Cardiac muscle cell (in vitro differentiated cells and primary cell): ENCODE measurements at regions not wholly inside any gene's neighbourhood (a gene's known extent, or its start where the extent isn't known, plus 50 kb on each side); places are given as distances from the start of the nearest gene placed in this dataset.

Experiments used
- DNase-seq, 2 donors: peaks; one replicate each; pipeline versions ENCODE4 v3.0.0 to v3.0.0-alpha.2; 2010 to 2017; ENCODE audit warnings: low read depth in 1 of 2, low spot score in 1 of 2
- H3K27ac ChIP-seq: fragments of 200-600 bp; sonication (generic); 2 replicates; pipeline ENCODE4 v1.5.1; 2016
- H3K27me3 ChIP-seq: fragments of 200-600 bp; sonication (generic); 2 replicates; pipeline ENCODE4 v1.6.0; 2016; ENCODE audit warnings: control low read depth
- H3K36me3 ChIP-seq: fragments of 200-600 bp; sonication (generic); 2 replicates; pipeline ENCODE4 v1.5.1; 2016; ENCODE audit warnings: control low read depth
- H3K4me1 ChIP-seq: fragments of 200-600 bp; sonication (generic); 2 replicates; pipeline ENCODE4 v1.8.1; 2017; ENCODE audit warnings: low read depth, mild to moderate bottlenecking, mixed run types
- H3K4me3 ChIP-seq: fragments of 200-600 bp; sonication (generic); 2 replicates; pipeline ENCODE4 v1.5.1; 2016; ENCODE audit warnings: mild to moderate bottlenecking
- H3K9me3 ChIP-seq: fragments of 200-600 bp; sonication (generic); 2 replicates; pipeline ENCODE4 v1.5.1; 2017; ENCODE audit warnings: low read depth, mild to moderate bottlenecking, control low read depth
- CTCF ChIP-seq: IDR thresholded peaks from 2 replicates; pipeline ENCODE4 v1.5.1; 2012; ENCODE audit warnings: low read depth, mild to moderate bottlenecking, low read length

GRCh38 chr6:105504706-105505105, 101.8 kb upstream of the PREP start:
- Histone ChIP-seq H3K4me1 (no peaks in the 10 kb centered on the region), H3K27ac (no peak overlapping the region), H3K9me3 (no peaks in the 10 kb centered on the region), H3K27me3 (no peaks in the 10 kb centered on the region), H3K4me3 (no peak overlapping the region), H3K36me3 (no peaks in the 10 kb centered on the region)
- no peak for TF ChIP-seq CTCF
- DNase-seq, result no peak

GRCh38 chr6:105503641-105504040, 100.8 kb upstream of the PREP start:
- no peak for DNase-seq
- no peaks in the 10 kb centered on the region for H3K27me3 ChIP-seq
- no peaks in the 10 kb centered on the region for H3K9me3 ChIP-seq
- H3K4me1 ChIP-seq, result no peaks in the 10 kb centered on the region
- no peak overlapping the region for H3K27ac ChIP-seq
- H3K4me3 ChIP-seq, result no peak overlapping the region
- TF ChIP-seq CTCF, result no peak
- no peaks in the 10 kb centered on the region for H3K36me3 ChIP-seq

- Histone ChIP-seq H3K36me3 (no peaks in the 10 kb centered on the region), H3K27ac (no peak overlapping the region), H3K4me1 (no peaks in the 10 kb centered on the region), H3K9me3 (no peaks in the 10 kb centered on the region), H3K4me3 (no peak overlapping the region), H3K27me3 (no peaks in the 10 kb centered on the region)
- TF ChIP-seq CTCF, result no peak
- no peak for DNase-seq
These were observed 99.0 kb upstream of the PREP start for GRCh38 chr6:105501826-105502344.

GRCh38 chr6:105501246-105501645, 98.4 kb upstream of the PREP start:
- Histone ChIP-seq H3K36me3 (no peaks in the 10 kb centered on the region), H3K27ac (no peak overlapping the region), H3K4me3 (no peak overlapping the region), H3K27me3 (no peaks in the 10 kb centered on the region), H3K4me1 (no peaks in the 10 kb centered on the region), H3K9me3 (no peaks in the 10 kb centered on the region)
- TF ChIP-seq CTCF, result no peak
- no peak for DNase-seq

- TF ChIP-seq CTCF, result no peak
- no peak overlapping the region for H3K4me3 ChIP-seq
- no peak overlapping the region for H3K27ac ChIP-seq
- H3K27me3 ChIP-seq, result no peaks in the 10 kb centered on the region
- H3K4me1 ChIP-seq, result no peaks in the 10 kb centered on the region
- DNase-seq, result no peak
- H3K9me3 ChIP-seq, result no peaks in the 10 kb centered on the region
- no peaks in the 10 kb centered on the region for H3K36me3 ChIP-seq
These were observed 97.8 kb upstream of the PREP start for GRCh38 chr6:105500693-105501092.

- no peaks in the 10 kb centered on the region for H3K4me1 ChIP-seq
- no peaks in the 10 kb centered on the region for H3K27me3 ChIP-seq
- no peaks in the 10 kb centered on the region for H3K36me3 ChIP-seq
- H3K4me3 ChIP-seq, result no peak overlapping the region
- DNase-seq, result no peak
- no peak overlapping the region for H3K27ac ChIP-seq
- H3K9me3 ChIP-seq, result no peaks in the 10 kb centered on the region
- TF ChIP-seq CTCF, result no peak
These were observed 97.0 kb upstream of the PREP start for GRCh38 chr6:105499931-105500330.
